H1 (cell line): ENCODE measurements at regions not wholly inside any gene's neighbourhood (a gene's known extent, or its start where the extent isn't known, plus 50 kb on each side); places are given as distances from the start of the nearest gene placed in this dataset.

Source experiments
- CBX5 ChIP-seq: fragments of 300-800, 300-1000 bp; sonication (generic); IDR thresholded peaks from 2 replicates; pipeline ENCODE4 v1.7.1; 2016; ENCODE audit warnings: antibody characterized with exemption, low read length, low read depth
- CTCF ChIP-seq, 3 experiments: IDR thresholded peaks; 1 replicate in 2 of 3; 2 replicates in 1 of 3; pipeline versions ENCODE4 v1.5.1 to v1.6.1; 2011; ENCODE audit warnings: low read length in 3 of 3, mild to moderate bottlenecking in 3 of 3, inconsistent platforms in 2 of 3, low read depth in 1 of 3, moderate library complexity in 1 of 3; ENCODE audit not compliant: insufficient read depth in 1 of 3; ENCODE audit errors: control extremely low read depth in 1 of 3
- HDAC2 ChIP-seq, 2 experiments: fragments of 300-600 bp in 1 of 2; sonication (generic) in 1 of 2; IDR thresholded peaks; 2 replicates each; pipeline ENCODE4 v1.6.1; 2011 to 2012; ENCODE audit warnings: low read depth in 2 of 2, low read length in 2 of 2, mild to moderate bottlenecking in 2 of 2, moderate library complexity in 2 of 2, borderline replicate concordance in 1 of 2, inconsistent platforms in 1 of 2
- PHF8 ChIP-seq: fragments of 200-600 bp; sonication (generic); conservative IDR thresholded peaks from 2 replicates; pipeline ENCODE4 v1.7.1; 2012; ENCODE audit warnings: low read depth, mild to moderate bottlenecking, inconsistent platforms, low read length, moderate library complexity
- POLR2A ChIP-seq, 2 experiments: IDR thresholded peaks; 1 replicate in 1 of 2; 2 replicates in 1 of 2; pipeline ENCODE4 v1.6.1; 2011; ENCODE audit warnings: low read depth in 2 of 2, low read length in 2 of 2, mild to moderate bottlenecking in 2 of 2; ENCODE audit errors: control extremely low read depth in 1 of 2
- POLR2AphosphoS5 ChIP-seq: IDR thresholded peaks from 2 replicates; pipeline ENCODE4 v1.6.1; 2011; ENCODE audit warnings: low read depth, low read length
- POU5F1 ChIP-seq: IDR thresholded peaks from 2 replicates; pipeline ENCODE4 v1.6.1; 2011; ENCODE audit warnings: low read depth, mild to moderate bottlenecking, low read length, moderate library complexity
- SIRT6 ChIP-seq: IDR thresholded peaks from one replicate; pipeline ENCODE4 v1.7.1; 2012; ENCODE audit warnings: low read length, inconsistent platforms
- SP2 ChIP-seq: IDR thresholded peaks from 2 replicates; pipeline ENCODE4 v1.6.1; 2012; ENCODE audit warnings: mild to moderate bottlenecking, low read length, inconsistent platforms
- TF ChIP-seq, protein P1 (sequence below): fragments of 300-600 bp; sonication (generic); IDR thresholded peaks from 2 replicates; pipeline ENCODE4 v1.7.1; 2012; ENCODE audit warnings: low read length, moderate library complexity, mild to moderate bottlenecking, inconsistent platforms; ENCODE audit not compliant: insufficient replicate concordance

GRCh38 chr3:81080608-81081007, 680.8 kb downstream of the GBE1 start (continued):
- TF ChIP-seq, protein P1, sequence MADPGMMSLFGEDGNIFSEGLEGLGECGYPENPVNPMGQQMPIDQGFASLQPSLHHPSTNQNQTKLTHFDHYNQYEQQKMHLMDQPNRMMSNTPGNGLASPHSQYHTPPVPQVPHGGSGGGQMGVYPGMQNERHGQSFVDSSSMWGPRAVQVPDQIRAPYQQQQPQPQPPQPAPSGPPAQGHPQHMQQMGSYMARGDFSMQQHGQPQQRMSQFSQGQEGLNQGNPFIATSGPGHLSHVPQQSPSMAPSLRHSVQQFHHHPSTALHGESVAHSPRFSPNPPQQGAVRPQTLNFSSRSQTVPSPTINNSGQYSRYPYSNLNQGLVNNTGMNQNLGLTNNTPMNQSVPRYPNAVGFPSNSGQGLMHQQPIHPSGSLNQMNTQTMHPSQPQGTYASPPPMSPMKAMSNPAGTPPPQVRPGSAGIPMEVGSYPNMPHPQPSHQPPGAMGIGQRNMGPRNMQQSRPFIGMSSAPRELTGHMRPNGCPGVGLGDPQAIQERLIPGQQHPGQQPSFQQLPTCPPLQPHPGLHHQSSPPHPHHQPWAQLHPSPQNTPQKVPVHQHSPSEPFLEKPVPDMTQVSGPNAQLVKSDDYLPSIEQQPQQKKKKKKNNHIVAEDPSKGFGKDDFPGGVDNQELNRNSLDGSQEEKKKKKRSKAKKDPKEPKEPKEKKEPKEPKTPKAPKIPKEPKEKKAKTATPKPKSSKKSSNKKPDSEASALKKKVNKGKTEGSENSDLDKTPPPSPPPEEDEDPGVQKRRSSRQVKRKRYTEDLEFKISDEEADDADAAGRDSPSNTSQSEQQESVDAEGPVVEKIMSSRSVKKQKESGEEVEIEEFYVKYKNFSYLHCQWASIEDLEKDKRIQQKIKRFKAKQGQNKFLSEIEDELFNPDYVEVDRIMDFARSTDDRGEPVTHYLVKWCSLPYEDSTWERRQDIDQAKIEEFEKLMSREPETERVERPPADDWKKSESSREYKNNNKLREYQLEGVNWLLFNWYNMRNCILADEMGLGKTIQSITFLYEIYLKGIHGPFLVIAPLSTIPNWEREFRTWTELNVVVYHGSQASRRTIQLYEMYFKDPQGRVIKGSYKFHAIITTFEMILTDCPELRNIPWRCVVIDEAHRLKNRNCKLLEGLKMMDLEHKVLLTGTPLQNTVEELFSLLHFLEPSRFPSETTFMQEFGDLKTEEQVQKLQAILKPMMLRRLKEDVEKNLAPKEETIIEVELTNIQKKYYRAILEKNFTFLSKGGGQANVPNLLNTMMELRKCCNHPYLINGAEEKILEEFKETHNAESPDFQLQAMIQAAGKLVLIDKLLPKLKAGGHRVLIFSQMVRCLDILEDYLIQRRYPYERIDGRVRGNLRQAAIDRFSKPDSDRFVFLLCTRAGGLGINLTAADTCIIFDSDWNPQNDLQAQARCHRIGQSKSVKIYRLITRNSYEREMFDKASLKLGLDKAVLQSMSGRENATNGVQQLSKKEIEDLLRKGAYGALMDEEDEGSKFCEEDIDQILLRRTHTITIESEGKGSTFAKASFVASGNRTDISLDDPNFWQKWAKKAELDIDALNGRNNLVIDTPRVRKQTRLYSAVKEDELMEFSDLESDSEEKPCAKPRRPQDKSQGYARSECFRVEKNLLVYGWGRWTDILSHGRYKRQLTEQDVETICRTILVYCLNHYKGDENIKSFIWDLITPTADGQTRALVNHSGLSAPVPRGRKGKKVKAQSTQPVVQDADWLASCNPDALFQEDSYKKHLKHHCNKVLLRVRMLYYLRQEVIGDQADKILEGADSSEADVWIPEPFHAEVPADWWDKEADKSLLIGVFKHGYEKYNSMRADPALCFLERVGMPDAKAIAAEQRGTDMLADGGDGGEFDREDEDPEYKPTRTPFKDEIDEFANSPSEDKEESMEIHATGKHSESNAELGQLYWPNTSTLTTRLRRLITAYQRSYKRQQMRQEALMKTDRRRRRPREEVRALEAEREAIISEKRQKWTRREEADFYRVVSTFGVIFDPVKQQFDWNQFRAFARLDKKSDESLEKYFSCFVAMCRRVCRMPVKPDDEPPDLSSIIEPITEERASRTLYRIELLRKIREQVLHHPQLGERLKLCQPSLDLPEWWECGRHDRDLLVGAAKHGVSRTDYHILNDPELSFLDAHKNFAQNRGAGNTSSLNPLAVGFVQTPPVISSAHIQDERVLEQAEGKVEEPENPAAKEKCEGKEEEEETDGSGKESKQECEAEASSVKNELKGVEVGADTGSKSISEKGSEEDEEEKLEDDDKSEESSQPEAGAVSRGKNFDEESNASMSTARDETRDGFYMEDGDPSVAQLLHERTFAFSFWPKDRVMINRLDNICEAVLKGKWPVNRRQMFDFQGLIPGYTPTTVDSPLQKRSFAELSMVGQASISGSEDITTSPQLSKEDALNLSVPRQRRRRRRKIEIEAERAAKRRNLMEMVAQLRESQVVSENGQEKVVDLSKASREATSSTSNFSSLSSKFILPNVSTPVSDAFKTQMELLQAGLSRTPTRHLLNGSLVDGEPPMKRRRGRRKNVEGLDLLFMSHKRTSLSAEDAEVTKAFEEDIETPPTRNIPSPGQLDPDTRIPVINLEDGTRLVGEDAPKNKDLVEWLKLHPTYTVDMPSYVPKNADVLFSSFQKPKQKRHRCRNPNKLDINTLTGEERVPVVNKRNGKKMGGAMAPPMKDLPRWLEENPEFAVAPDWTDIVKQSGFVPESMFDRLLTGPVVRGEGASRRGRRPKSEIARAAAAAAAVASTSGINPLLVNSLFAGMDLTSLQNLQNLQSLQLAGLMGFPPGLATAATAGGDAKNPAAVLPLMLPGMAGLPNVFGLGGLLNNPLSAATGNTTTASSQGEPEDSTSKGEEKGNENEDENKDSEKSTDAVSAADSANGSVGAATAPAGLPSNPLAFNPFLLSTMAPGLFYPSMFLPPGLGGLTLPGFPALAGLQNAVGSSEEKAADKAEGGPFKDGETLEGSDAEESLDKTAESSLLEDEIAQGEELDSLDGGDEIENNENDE, result no peak
- TF ChIP-seq POU5F1, result no peak
- TF ChIP-seq PHF8, result no peak
- no peak for TF ChIP-seq HDAC2 (IDR thresholded peaks at IDR 0.05; ENCODE audit: borderline replicate concordance in 1 of 2, low read depth in 2 of 2, low read length in 2 of 2)
- TF ChIP-seq POLR2A (IDR thresholded peaks at IDR 0.05; ENCODE audit: control extremely low read depth in 1 of 2, low read depth in 2 of 2, low read length in 2 of 2), result no peak
- no peak for TF ChIP-seq POLR2AphosphoS5
- no peak for TF ChIP-seq CBX5
- no peak for TF ChIP-seq SP2
- no peak for TF ChIP-seq SIRT6
- no peak for TF ChIP-seq CTCF (IDR thresholded peaks at IDR 0.05; ENCODE audit: control extremely low read depth in 1 of 3, insufficient read depth in 1 of 3, low read depth in 1 of 3, low read length in 3 of 3)
